Ecto neural progenitor cell (in vitro differentiated cells): ENCODE measurements at regions not wholly inside any gene's neighbourhood (a gene's known extent, or its start where the extent isn't known, plus 50 kb on each side); places are given as distances from the start of the nearest gene placed in this dataset.

Experiments
- DNase-seq: peaks from one replicate; pipeline ENCODE4 v3.0.0-alpha.2; 2018; ENCODE audit warnings: low spot score

GRCh38 chr5:54611290-54611951 is 93.9 kb downstream of the SNX18 start:
- DNase-seq = no peak

GRCh38 chr5:54610197-54610944 is 92.8 kb downstream of the SNX18 start:
- no peak for DNase-seq

- DNase-seq = no peak
Measured at GRCh38 chr5:54608423-54609085, 91.0 kb downstream of the SNX18 start.

GRCh38 chr5:54607006-54607405 is 89.4 kb downstream of the SNX18 start:
- DNase-seq = no peak

GRCh38 chr5:54603372-54603771 is 85.8 kb downstream of the SNX18 start:
- DNase-seq = no peak

GRCh38 chr5:54602475-54602874 is 84.9 kb downstream of the SNX18 start:
- DNase-seq = no peak

- no peak for DNase-seq
Measured at GRCh38 chr5:54601411-54602230, 84.1 kb downstream of the SNX18 start.
